ENCODE measurements at regions not wholly inside any gene's neighbourhood (a gene's known extent, or its start where the extent isn't known, plus 50 kb on each side); places are given as distances from the start of the nearest gene placed in this dataset.

GRCh38 chrX:148185631-148186030 lies 204.5 kb downstream of the FMR1NB start:
- no peaks in the 10 kb centered on the region for H3K36me3 ChIP-seq
- no peak for DNase-seq
- TF ChIP-seq POLR2A (IDR thresholded peaks at IDR 0.05) (no peak), CTCF (IDR thresholded peaks at IDR 0.05) (no peak)
- no peaks in the 10 kb centered on the region for H3K27me3 ChIP-seq
- no peaks in the 10 kb centered on the region for H3K4me1 ChIP-seq
- H3K9me3 ChIP-seq = no peaks in the 10 kb centered on the region
- H3K27ac ChIP-seq = no peak overlapping the region
- H3K4me3 ChIP-seq = no peak overlapping the region

- no peak for TF ChIP-seq POLR2A (IDR thresholded peaks at IDR 0.05)
- no peak for TF ChIP-seq CTCF (IDR thresholded peaks at IDR 0.05)
Observed at GRCh38 chrX:148192547-148192946, 211.4 kb downstream of the FMR1NB start.

GRCh38 chrX:148193759-148194158 lies 212.6 kb downstream of the FMR1NB start:
- Histone ChIP-seq H3K4me3 (no peak overlapping the region), H3K36me3 (no peaks in the 10 kb centered on the region), H3K4me1 (no peaks in the 10 kb centered on the region), H3K9me3 (no peaks in the 10 kb centered on the region), H3K27ac (no peak overlapping the region), H3K27me3 (no peaks in the 10 kb centered on the region)
- DNase-seq = no peak
- TF ChIP-seq POLR2A (IDR thresholded peaks at IDR 0.05) (no peak), CTCF (IDR thresholded peaks at IDR 0.05) (no peak)

More at GRCh38 chrX:148192547-148192946, 211.4 kb downstream of the FMR1NB start:
- Histone ChIP-seq H3K27ac (no peak overlapping the region), H3K36me3 (no peaks in the 10 kb centered on the region), H3K4me1 (no peaks in the 10 kb centered on the region), H3K27me3 (no peaks in the 10 kb centered on the region), H3K9me3 (no peaks in the 10 kb centered on the region), H3K4me3 (no peak overlapping the region)
- no peak for DNase-seq

GRCh38 chrX:148203531-148203930 lies 222.4 kb downstream of the FMR1NB start:
- DNase-seq = no peak
- H3K9me3 ChIP-seq = no peaks in the 10 kb centered on the region
- no peak for TF ChIP-seq POLR2A (IDR thresholded peaks at IDR 0.05)
- TF ChIP-seq CTCF (IDR thresholded peaks at IDR 0.05) = no peak

GRCh38 chrX:148204195-148204594 lies 223.1 kb downstream of the FMR1NB start:
- TF ChIP-seq CTCF (IDR thresholded peaks at IDR 0.05) (no peak), POLR2A (IDR thresholded peaks at IDR 0.05) (no peak)
- Histone ChIP-seq H3K27me3 (no peaks in the 10 kb centered on the region), H3K4me3 (no peak overlapping the region), H3K4me1 (no peaks in the 10 kb centered on the region), H3K36me3 (no peaks in the 10 kb centered on the region), H3K9me3 (no peaks in the 10 kb centered on the region), H3K27ac (no peak overlapping the region)
- DNase-seq = no peak

More at GRCh38 chrX:148203531-148203930, 222.4 kb downstream of the FMR1NB start:
- Histone ChIP-seq H3K27me3 (no peaks in the 10 kb centered on the region), H3K27ac (no peak overlapping the region), H3K4me1 (no peaks in the 10 kb centered on the region), H3K36me3 (no peaks in the 10 kb centered on the region), H3K4me3 (no peak overlapping the region)

- TF ChIP-seq CTCF (IDR thresholded peaks at IDR 0.05) = no peak
- no peak for TF ChIP-seq POLR2A (IDR thresholded peaks at IDR 0.05)
- no peak overlapping the region for H3K27ac ChIP-seq
- no peak for DNase-seq
- H3K36me3 ChIP-seq = no peaks in the 10 kb centered on the region
- no peak overlapping the region for H3K4me3 ChIP-seq
- no peaks in the 10 kb centered on the region for H3K27me3 ChIP-seq
- no peaks in the 10 kb centered on the region for H3K9me3 ChIP-seq
- H3K4me1 ChIP-seq = no peaks in the 10 kb centered on the region
Observed at GRCh38 chrX:148214786-148215185, 233.6 kb downstream of the FMR1NB start.

Measured in Peyer's patch (tissue), 4 donors.